GM19397 (cell line): ENCODE measurements at regions not wholly inside any gene's neighbourhood (a gene's known extent, or its start where the extent isn't known, plus 50 kb on each side); places are given as distances from the start of the nearest gene placed in this dataset.

ENCODE experiments used
- ATAC-seq: cut with Tn5 transposase; IDR thresholded peaks from one replicate; pipeline ENCODE4 v1.9.1; 2021; ENCODE audit warnings: mild to moderate bottlenecking, moderate library complexity; ENCODE audit not compliant: unreplicated experiment

- no peak for ATAC-seq
Measured at GRCh38 chr2:5368263-5368662, 323.9 kb upstream of the SOX11 start.

- ATAC-seq: no peak
Measured at GRCh38 chr2:5369510-5369909, 322.7 kb upstream of the SOX11 start.

- ATAC-seq: no peak
Measured at GRCh38 chr2:5370158-5370557, 322.0 kb upstream of the SOX11 start.

GRCh38 chr2:5372141-5372540 lies 320.0 kb upstream of the SOX11 start:
- no peak for ATAC-seq

GRCh38 chr2:5373200-5373599 lies 319.0 kb upstream of the SOX11 start:
- ATAC-seq: no peak

- no peak for ATAC-seq
Measured at GRCh38 chr2:5374762-5375161, 317.4 kb upstream of the SOX11 start.

- ATAC-seq: no peak
Measured at GRCh38 chr2:5377323-5377722, 314.9 kb upstream of the SOX11 start.

GRCh38 chr2:5379811-5380210 lies 312.4 kb upstream of the SOX11 start:
- ATAC-seq: no peak

GRCh38 chr2:5385596-5385995 lies 306.6 kb upstream of the SOX11 start:
- no peak for ATAC-seq

- no peak for ATAC-seq
Measured at GRCh38 chr2:5387406-5387805, 304.8 kb upstream of the SOX11 start.

- ATAC-seq: no peak
Measured at GRCh38 chr2:5389740-5390139, 302.4 kb upstream of the SOX11 start.

- ATAC-seq: no peak
Measured at GRCh38 chr2:5391362-5391761, 300.8 kb upstream of the SOX11 start.

- no peak for ATAC-seq
Measured at GRCh38 chr2:5392658-5393057, 299.5 kb upstream of the SOX11 start.

GRCh38 chr2:5393474-5393873 lies 298.7 kb upstream of the SOX11 start:
- no peak for ATAC-seq

GRCh38 chr2:5394223-5394622 lies 298.0 kb upstream of the SOX11 start:
- no peak for ATAC-seq

GRCh38 chr2:5401115-5401657 lies 291.0 kb upstream of the SOX11 start:
- no peak for ATAC-seq

- no peak for ATAC-seq
Measured at GRCh38 chr2:5403392-5403791, 288.8 kb upstream of the SOX11 start.

- ATAC-seq: no peak
Measured at GRCh38 chr2:5409898-5410381, 282.2 kb upstream of the SOX11 start.

- no peak for ATAC-seq
Measured at GRCh38 chr2:5410991-5411700, 281.0 kb upstream of the SOX11 start.

- no peak for ATAC-seq
Measured at GRCh38 chr2:5412001-5412400, 280.2 kb upstream of the SOX11 start.

GRCh38 chr2:5433855-5434254 lies 258.3 kb upstream of the SOX11 start:
- no peak for ATAC-seq

GRCh38 chr2:5437375-5437774 lies 254.8 kb upstream of the SOX11 start:
- ATAC-seq: no peak

- no peak for ATAC-seq
Measured at GRCh38 chr2:5440174-5440573, 252.0 kb upstream of the SOX11 start.
